ENCODE measurements at regions not wholly inside any gene's neighbourhood (a gene's known extent, or its start where the extent isn't known, plus 50 kb on each side); places are given as distances from the start of the nearest gene placed in this dataset.

GRCh38 chr13:104034891-104035290 is 968.7 kb upstream of the SLC10A2 start:
- Mint-ChIP-seq H3K4me3 (no peak overlapping the region), H3K9me3 (no peaks in the 10 kb centered on the region), H3K27ac (no peak overlapping the region), H3K4me1 (no peaks in the 10 kb centered on the region), H3K27me3 (ENCODE audit: insufficient read depth, low read depth, poor library complexity) (no peaks in the 10 kb centered on the region), H3K36me3 (ENCODE audit: low read depth) (no peaks in the 10 kb centered on the region)
- ATAC-seq: no peak
- DNase-seq (ENCODE audit: low spot score): no peak
- TF ChIP-seq ZNF462 (CRISPR knock-in tag; IDR thresholded peaks at IDR 0.05) (no peak), NANOG (IDR thresholded peaks at IDR 0.05; ENCODE audit: borderline replicate concordance) (no peak), ZNF331 (CRISPR knock-in tag; IDR thresholded peaks at IDR 0.05; ENCODE audit: low read depth) (no peak), CREB1 (CRISPR knock-in tag; IDR thresholded peaks at IDR 0.05; ENCODE audit: low read depth) (no peak), CTCF (conservative IDR thresholded peaks at IDR 0.05; ENCODE audit: low read depth in 2 of 2) (no peak), STAT1 (IDR thresholded peaks at IDR 0.05; ENCODE audit: unreplicated experiment) (no peak), ZNF114 (CRISPR knock-in tag; IDR thresholded peaks at IDR 0.05) (no peak), POLR2AphosphoS5 (IDR thresholded peaks at IDR 0.05; ENCODE audit: low read depth) (no peak), EZH2phosphoT487 (IDR thresholded peaks at IDR 0.05; ENCODE audit: unreplicated experiment) (no peak), JUNB (IDR thresholded peaks at IDR 0.05; ENCODE audit: unreplicated experiment) (no peak), EZH2 (IDR thresholded peaks at IDR 0.05; ENCODE audit: low read depth, unreplicated experiment) (no peak)
- no peaks in the 10 kb centered on the region for H3K4me1 ChIP-seq (ENCODE audit: insufficient read depth)
- H2AFZ ChIP-seq: 0 out of 2 replicates have a peak overlapping the region, but pooled peaks have one; percentile 24
- no peak overlapping the region for H3K4me2 ChIP-seq
- H3K36me3 ChIP-seq (ENCODE audit: insufficient read depth): no peaks in the 10 kb centered on the region
- H3K79me2 ChIP-seq (replicated peaks; ENCODE audit: insufficient read depth): no peaks in the 10 kb centered on the region
- H3K27me3 ChIP-seq (ENCODE audit: insufficient read depth): no peaks in the 10 kb centered on the region
- H3K9me2 ChIP-seq (ENCODE audit: insufficient read depth): peaks cover 3% of the 10 kb centered on the region; the same call in 1 of the 2 replicates
- no peaks in the 10 kb centered on the region for H3F3A ChIP-seq (replicated peaks; ENCODE audit: low read depth)
- no peak overlapping the region for H3K27ac ChIP-seq (ENCODE audit: low read depth)
- no peaks in the 10 kb centered on the region for H4K20me1 ChIP-seq (replicated peaks; ENCODE audit: insufficient read depth)
- H3K4me3 ChIP-seq: no peak overlapping the region

Measured in GM23338 (cell line).